GM12878 (cell line): ENCODE measurements at regions not wholly inside any gene's neighbourhood (a gene's known extent, or its start where the extent isn't known, plus 50 kb on each side); places are given as distances from the start of the nearest gene placed in this dataset.

Source experiments
- ATAC-seq: fragments of 200-7000 bp; cut with Tn5 transposase; 3 replicates; pipeline ENCODE4 v1.9.1; 2020; ENCODE audit warnings: mild to moderate bottlenecking, moderate library complexity
- BruUV-seq: library from RNA; stranded (reverse); fragments of 400-500 nt; replicated peaks from 2 replicates; lab custom pipeline; 2021; lab: Mats Ljungman, UMichigan
- CTCF ChIA-PET: fragments of 300-600 bp; sonication (Branson Sonifier 250); formaldehyde crosslinking; extraction: SDS; loops from one replicate; lab custom pipeline; 2021; ENCODE audit warnings: inconsistent platforms; lab: Yijun Ruan, JAX
- POLR2A ChIA-PET: fragments of 350-600 bp; formaldehyde crosslinking; extraction: SDS; loops from one replicate; lab custom pipeline; 2021; ENCODE audit warnings: inconsistent platforms; lab: Charles Lee
- RAD21 ChIA-PET: fragments of 300-600 bp; sonication (Branson Sonifier 250); formaldehyde crosslinking; loops from one replicate; lab custom pipeline; 2023; ENCODE audit warnings: antibody characterized with exemption; ENCODE audit not compliant: unreplicated experiment; lab: Charles Lee
- SMC1A ChIA-PET: fragments of 300-600 bp; sonication (Branson Sonifier 250); formaldehyde crosslinking; loops from one replicate; lab custom pipeline; 2023; ENCODE audit not compliant: unreplicated experiment, uncharacterized antibody; lab: Charles Lee
- DNase-seq: peaks from one replicate; pipeline ENCODE4 v3.0.0-alpha.2; 2011; ENCODE audit warnings: low read depth, low spot score
- FAIRE-seq: peaks from 3 replicates; lab custom pipeline; 2011; peaks lifted over from hg19 to GRCh38; lab: Jason Lieb, UNC
- H2AFZ ChIP-seq: 2 replicates; pipeline ENCODE4 v1.6.0; 2011; ENCODE audit warnings: low read depth, low read length, control low read depth; ENCODE audit not compliant: control insufficient read depth
- H3K27ac ChIP-seq: 2 replicates; pipeline ENCODE4 v1.5.1; 2011; ENCODE audit warnings: control low read depth; ENCODE audit not compliant: control insufficient read depth, insufficient read depth
- H3K27me3 ChIP-seq, 2 experiments: replicated peaks in 1 of 2; 2 replicates each; pipeline versions ENCODE4 v1.6.0 to v1.6.1; 2011; ENCODE audit warnings: low read length in 1 of 2; ENCODE audit not compliant: control insufficient read depth in 2 of 2, insufficient read depth in 2 of 2
- H3K36me3 ChIP-seq, 2 experiments: 2 replicates each; pipeline ENCODE4 v1.5.1; 2011; ENCODE audit warnings: low read length in 1 of 2; ENCODE audit not compliant: control insufficient read depth in 2 of 2, insufficient read depth in 2 of 2
- H3K4me1 ChIP-seq: 2 replicates; pipeline ENCODE4 v1.6.1; 2011; ENCODE audit warnings: mild to moderate bottlenecking, low read length, moderate library complexity, mixed read lengths; ENCODE audit not compliant: control insufficient read depth, insufficient read depth
- H3K4me2 ChIP-seq: 2 replicates; pipeline ENCODE4 v1.6.0; 2011; ENCODE audit warnings: control low read depth; ENCODE audit not compliant: control insufficient read depth, insufficient read depth
- H3K4me3 ChIP-seq: fragments of 200-600 bp; sonication (generic); 2 replicates; pipeline ENCODE4 v1.5.1; 2016
- H3K79me2 ChIP-seq: 2 replicates; pipeline ENCODE4 v1.6.0; 2011; ENCODE audit warnings: low read length; ENCODE audit not compliant: control insufficient read depth, insufficient read depth
- H3K9ac ChIP-seq: 2 replicates; pipeline ENCODE4 v1.8.0; 2011; ENCODE audit warnings: low read length, control low read depth, mixed read lengths; ENCODE audit not compliant: control insufficient read depth, insufficient read depth
- H3K9me3 ChIP-seq: replicated peaks from 3 replicates; pipeline ENCODE4 v1.5.1; 2011; ENCODE audit warnings: mild to moderate bottlenecking, low read length; ENCODE audit not compliant: control insufficient read depth, insufficient read depth
- H4K20me1 ChIP-seq: 2 replicates; pipeline ENCODE4 v1.6.0; 2011; ENCODE audit not compliant: control insufficient read depth, insufficient read depth
- ASH2L ChIP-seq: fragments of 300-600, 200-600 bp; sonication (generic); IDR thresholded peaks from 2 replicates; pipeline ENCODE4 v1.6.1; 2017; ENCODE audit warnings: low read depth, mild to moderate bottlenecking, borderline replicate concordance
- CHD2 ChIP-seq: IDR thresholded peaks from 2 replicates; pipeline ENCODE4 v1.6.1; 2011; ENCODE audit warnings: low read depth, low read length, improper control_type of control experiment, borderline replicate concordance
- E2F8 ChIP-seq: fragments of 450-650 bp; IDR thresholded peaks from 2 replicates; pipeline ENCODE4 v1.6.1; 2018; ENCODE audit warnings: mild to moderate bottlenecking, low read depth, moderate library complexity; ENCODE audit not compliant: partially characterized antibody
- HDGF ChIP-seq: fragments of 450-650 bp; IDR thresholded peaks from 2 replicates; pipeline ENCODE4 v1.6.1; 2016; ENCODE audit warnings: antibody characterized with exemption
- IRF3 ChIP-seq: fragments of 450-650 bp; IDR thresholded peaks from 2 replicates; pipeline ENCODE4 v1.6.1; 2014; ENCODE audit warnings: mild to moderate bottlenecking
- KAT2A ChIP-seq: conservative IDR thresholded peaks from 2 replicates; pipeline ENCODE4 v1.6.1; 2011; ENCODE audit warnings: low read depth, low read length; ENCODE audit not compliant: control insufficient read depth
- MXI1 ChIP-seq: fragments of 150-350 bp; IDR thresholded peaks from 2 replicates; pipeline ENCODE4 v1.6.1; 2011; ENCODE audit warnings: low read depth, mild to moderate bottlenecking, inconsistent platforms, low read length, improper control_type of control experiment
- SPI1 ChIP-seq: IDR thresholded peaks from 2 replicates; pipeline ENCODE4 v1.6.1; 2011; ENCODE audit warnings: low read depth, mild to moderate bottlenecking, low read length, moderate library complexity, borderline replicate concordance; ENCODE audit not compliant: insufficient read depth
- YY1 ChIP-seq: IDR thresholded peaks from 2 replicates; pipeline ENCODE4 v1.6.1; 2011; ENCODE audit warnings: low read depth, mild to moderate bottlenecking, low read length
- ZBTB40 ChIP-seq: fragments of 450-650 bp; IDR thresholded peaks from 2 replicates; pipeline ENCODE4 v1.6.1; 2016; ENCODE audit warnings: mild to moderate bottlenecking, moderate library complexity, borderline replicate concordance
- whole genome bisulfite sequencing: methylation state at CpG from one replicate; pipeline ENCODE4 v1.1.6; 2016; ENCODE audit warnings: low lambda C conversion rate; ENCODE audit not compliant: insufficient replicate concordance, insufficient coverage; ENCODE audit errors: missing lambda C conversion rate; 5-methylcytosine and 5-hydroxymethylcytosine counted together
- in situ Hi-C: fragments of 300-500 bp; cut with MboI; formaldehyde crosslinking; loops from 9 replicates; pipeline ENCODE4 v1.14.3; 2018; ENCODE audit warnings: mixed read lengths
- intact Hi-C: fragments of 100-400 bp; cut with micrococcal nuclease; formaldehyde crosslinking; loops from one replicate; pipeline ENCODE4 v1.14.2; 2022; ENCODE audit not compliant: unreplicated experiment

GRCh38 chr5:145226726-145227125 lies 608.4 kb downstream of the PRELID2 start:
- BruUV-seq, result no TSS peak
- no peak for ATAC-seq

More at GRCh38 chr5:145226726-145227125, 608.4 kb downstream of the PRELID2 start:
- no peak for TF ChIP-seq E2F8
- TF ChIP-seq CHD2, result no peak
- TF ChIP-seq IRF3, result no peak
- no peak for TF ChIP-seq SPI1
- TF ChIP-seq KAT2A, result no peak
- no peak for TF ChIP-seq HDGF
- no peak for TF ChIP-seq ASH2L
- TF ChIP-seq ZBTB40, result no peak
- no peak for TF ChIP-seq MXI1
- TF ChIP-seq YY1, result no peak
- POLR2A ChIA-PET, result no interaction called here
- H3K9me3 ChIP-seq, result no peaks in the 10 kb centered on the region
- H4K20me1 ChIP-seq, result no peaks in the 10 kb centered on the region
- H3K9ac ChIP-seq, result no peak overlapping the region
- FAIRE-seq (no peak), DNase-seq (no peak)
- CTCF ChIA-PET, result interaction anchor here (1.4 kb wide), 1 partner anchor 12 kb away, joined by 7 read pairs; no protein-coding TSS in a partner anchor
- H2AFZ ChIP-seq, result no peak overlapping the region
- in situ Hi-C loops (no loop called here), intact Hi-C loops (no loop called here)
- 10% methylated on average over 3 of the region's 3 CpGs for WGBS
- no peaks in the 10 kb centered on the region for H3K36me3 ChIP-seq
- H3K27ac ChIP-seq, result no peak overlapping the region
- no peak overlapping the region for H3K4me3 ChIP-seq
- SMC1A ChIA-PET, result no interaction called here
- no peaks in the 10 kb centered on the region for H3K27me3 ChIP-seq
- H3K4me2 ChIP-seq, result no peak overlapping the region
- RAD21 ChIA-PET, result no interaction called here
- no peaks in the 10 kb centered on the region for H3K79me2 ChIP-seq
- H3K4me1 ChIP-seq, result no peaks in the 10 kb centered on the region
